Thyroid gland (tissue), 4 donors: ENCODE measurements at regions not wholly inside any gene's neighbourhood (a gene's known extent, or its start where the extent isn't known, plus 50 kb on each side); places are given as distances from the start of the nearest gene placed in this dataset.
"Not testable (repeated sequence)": the region's sequence is repeated elsewhere in the genome, so short reads cannot be mapped to it uniquely, and the experiment has no call there.

ENCODE experiments used
- DNase-seq, 2 donors: peaks; one replicate each; pipeline ENCODE4 v3.0.0-alpha.2; 2019
- H3K27ac ChIP-seq, 3 donors: fragments of 200-600 bp; sonication (generic); 1 replicate in 2 of 3; 2 replicates in 1 of 3; pipeline ENCODE4 v1.5.1; 2016 to 2019; ENCODE audit warnings: mild to moderate bottlenecking in 1 of 3, moderate library complexity in 1 of 3
- H3K27me3 ChIP-seq: fragments of 200-600 bp; sonication (generic); one replicate; pipeline ENCODE4 v1.5.1; 2019
- H3K36me3 ChIP-seq, 2 donors: fragments of 200-600 bp; sonication (generic); one replicate each; pipeline ENCODE4 v1.5.1; 2016 to 2019
- H3K4me1 ChIP-seq, 2 donors: fragments of 200-600 bp; sonication (generic); one replicate each; pipeline ENCODE4 v1.5.1; 2017 to 2019
- H3K4me3 ChIP-seq, 3 donors: fragments of 200-600 bp; sonication (generic); replicated peaks in 1 of 3; 1 replicate in 2 of 3; 2 replicates in 1 of 3; pipeline ENCODE4 v1.5.1; 2016; ENCODE audit warnings: mild to moderate bottlenecking in 1 of 3
- H3K9me3 ChIP-seq: fragments of 200-600 bp; sonication (generic); one replicate; pipeline ENCODE4 v1.5.1; 2017
- CTCF ChIP-seq, 6 experiments: fragments of 200-600 bp in 3 of 6; fragments of 450-650 bp in 3 of 6; sonication (generic) in 3 of 6; IDR thresholded peaks; one replicate each; pipeline ENCODE4 v1.5.1; 2016 to 2019; ENCODE audit warnings: antibody characterized with exemption in 6 of 6, mild to moderate bottlenecking in 2 of 6, inconsistent platforms in 1 of 6, moderate library complexity in 1 of 6
- POLR2A ChIP-seq, 2 donors: fragments of 450-650 bp; IDR thresholded peaks; one replicate each; pipeline ENCODE4 v1.6.1; 2017; ENCODE audit warnings: antibody characterized with exemption in 2 of 2, mild to moderate bottlenecking in 2 of 2, moderate library complexity in 1 of 2
- WGBS, 2 donors: methylation state at CpG; one replicate each; pipeline ENCODE4 v1.1.5; 2017; 5-methylcytosine and 5-hydroxymethylcytosine counted together
- intact Hi-C: fragments of 100-400 bp; cut with DNase I; formaldehyde crosslinking; loops from one replicate; pipeline ENCODE4 v1.15.1; 2023

- Histone ChIP-seq H3K36me3 (no peaks in the 10 kb centered on the region), H3K27me3 (no peaks in the 10 kb centered on the region), H3K9me3 (no peaks in the 10 kb centered on the region), H3K27ac (no peak overlapping the region), H3K4me3 (no peak overlapping the region), H3K4me1 (no peaks in the 10 kb centered on the region)
- WGBS, 2 donors = 93 to 97% methylated on average over 1 of the region's 1 CpG
- DNase-seq = no peak
- intact Hi-C loops = no loop called here
- TF ChIP-seq CTCF (IDR thresholded peaks at IDR 0.05) = no peak
- no peak for TF ChIP-seq POLR2A (IDR thresholded peaks at IDR 0.05)
Observed at GRCh38 chr4:122996350-122996749, 74.0 kb upstream of the NUDT6 start.

- H3K4me3 ChIP-seq = no peak overlapping the region
- H3K27me3 ChIP-seq = no peaks in the 10 kb centered on the region
- intact Hi-C loops = no loop called here
- no peak overlapping the region for H3K27ac ChIP-seq
- TF ChIP-seq CTCF (IDR thresholded peaks at IDR 0.05) = no peak
- TF ChIP-seq POLR2A (IDR thresholded peaks at IDR 0.05) = no peak
- no peak for DNase-seq
- no peaks in the 10 kb centered on the region for H3K9me3 ChIP-seq
- 86 to 96% methylated on average over 2 of the region's 2 CpGs for WGBS, 2 donors
- H3K4me1 ChIP-seq = no peaks in the 10 kb centered on the region
- H3K36me3 ChIP-seq = no peaks in the 10 kb centered on the region
Observed at GRCh38 chr4:122997463-122998101, 75.2 kb upstream of the NUDT6 start.

GRCh38 chr4:123004079-123004478 is 81.7 kb upstream of the NUDT6 start:
- H3K27me3 ChIP-seq, intact Hi-C loops, DNase-seq, H3K36me3 ChIP-seq, H3K4me3 ChIP-seq, H3K9me3 ChIP-seq: not testable (repeated sequence)
- peaks cover 9 to 16% of the 10 kb centered on the region in 2 donors for H3K4me1 ChIP-seq
- 95 to 96% methylated on average over 14 to 15 of the region's 17 CpGs for WGBS, 2 donors
- H3K27ac ChIP-seq = peak overlapping the region in 1 of 3 donors; percentile 34

DNA sequence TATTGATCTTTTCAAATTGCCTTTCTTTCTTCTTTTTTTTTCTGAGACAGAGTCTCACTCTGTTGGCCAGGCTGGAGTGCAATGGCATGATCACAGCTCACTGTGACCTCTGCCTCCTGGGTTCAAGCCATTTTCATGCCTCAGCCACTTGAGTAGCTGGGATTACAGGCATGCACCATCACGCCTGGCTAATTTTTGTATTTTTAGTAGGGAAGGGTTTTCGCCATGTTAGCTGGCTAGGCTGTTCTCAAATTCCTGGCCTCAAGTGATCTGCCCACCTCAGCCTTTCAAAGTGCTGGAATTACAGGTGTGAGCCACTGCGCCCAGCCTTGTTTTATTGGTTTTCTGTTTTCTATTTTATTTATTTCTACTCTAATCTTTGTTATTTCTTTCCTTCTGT is 82.7 kb upstream of the NUDT6 start:
- intact Hi-C loops = not testable (repeated sequence)

GRCh38 chr4:123007679-123008078 is 85.3 kb upstream of the NUDT6 start:
- TF ChIP-seq CTCF (IDR thresholded peaks at IDR 0.05) (no peak), POLR2A (IDR thresholded peaks at IDR 0.05) (no peak)

More for the DNA sequence above, 82.7 kb upstream of the NUDT6 start:
- not testable (repeated sequence) for H3K36me3 ChIP-seq, H3K9me3 ChIP-seq, H3K4me3 ChIP-seq, H3K27me3 ChIP-seq
- Histone ChIP-seq H3K4me1 (peaks cover 9 to 16% of the 10 kb centered on the region in 2 donors), H3K27ac (peak overlapping the region; percentile 71 to 84 (median 76))
- peak; percentile 83 to 85 for DNase-seq
- WGBS, 2 donors = 30 to 52% methylated on average over 3 of the region's 3 CpGs

GRCh38 chr4:123012416-123012815 is 90.0 kb upstream of the NUDT6 start:
- H3K9me3 ChIP-seq, DNase-seq, intact Hi-C loops, H3K27me3 ChIP-seq, H3K4me3 ChIP-seq, H3K27ac ChIP-seq, H3K36me3 ChIP-seq: not testable (repeated sequence)
- H3K4me1 ChIP-seq = peaks cover 12 to 19% of the 10 kb centered on the region in 2 donors
- 88 to 93% methylated on average over 12 of the region's 12 CpGs for WGBS, 2 donors

More at GRCh38 chr4:123007679-123008078, 85.3 kb upstream of the NUDT6 start:
- no peak for DNase-seq
- no peaks in the 10 kb centered on the region for H3K36me3 ChIP-seq
- no peaks in the 10 kb centered on the region for H3K9me3 ChIP-seq
- no peaks in the 10 kb centered on the region for H3K27me3 ChIP-seq
- no peak overlapping the region for H3K4me3 ChIP-seq
- intact Hi-C loops = no loop called here
- peaks cover 9 to 16% of the 10 kb centered on the region in 2 donors for H3K4me1 ChIP-seq
- H3K27ac ChIP-seq = no peak overlapping the region
